ENCODE measurements at regions not wholly inside any gene's neighbourhood (a gene's known extent, or its start where the extent isn't known, plus 50 kb on each side); places are given as distances from the start of the nearest gene placed in this dataset.

GRCh38 chr15:69825941-69826818, 271.5 kb downstream of the TLE3 start:
- no peaks in the 10 kb centered on the region for H3K9me3 ChIP-seq (ENCODE audit: control insufficient read depth in 5 of 5, low read length in 5 of 5)
- no peak overlapping the region for H3K4me3 ChIP-seq (ENCODE audit: low read depth in 1 of 5, low read length in 5 of 5)
- no peak overlapping the region for H3K27ac ChIP-seq (ENCODE audit: low read depth, low read length)
- H3K4me1 ChIP-seq (ENCODE audit: control insufficient read depth in 5 of 5, insufficient read depth in 5 of 5, low read length in 5 of 5) = no peaks in the 10 kb centered on the region
- H3K36me3 ChIP-seq (ENCODE audit: control insufficient read depth in 5 of 5, insufficient read depth in 5 of 5, low read length in 5 of 5) = no peaks in the 10 kb centered on the region
- no peak overlapping the region for H3K9ac ChIP-seq (ENCODE audit: low read length in 5 of 5)
- peaks cover 0 to 12% (median 0%) of the 10 kb centered on the region in 5 donors for H3K27me3 ChIP-seq (ENCODE audit: control insufficient read depth in 5 of 5, insufficient read depth in 4 of 5, low read length in 5 of 5)

GRCh38 chr15:69826819-69827175, 270.9 kb downstream of the TLE3 start:
- H3K27ac ChIP-seq (ENCODE audit: low read depth, low read length) = no peak overlapping the region
- H3K9ac ChIP-seq (ENCODE audit: low read length in 5 of 5) = no peak overlapping the region
- no peaks in the 10 kb centered on the region for H3K4me1 ChIP-seq (ENCODE audit: control insufficient read depth in 5 of 5, insufficient read depth in 5 of 5, low read length in 5 of 5)
- no peaks in the 10 kb centered on the region for H3K9me3 ChIP-seq (ENCODE audit: control insufficient read depth in 5 of 5, low read length in 5 of 5)
- no peak overlapping the region for H3K4me3 ChIP-seq (ENCODE audit: low read depth in 1 of 5, low read length in 5 of 5)
- no peaks in the 10 kb centered on the region for H3K36me3 ChIP-seq (ENCODE audit: control insufficient read depth in 5 of 5, insufficient read depth in 5 of 5, low read length in 5 of 5)
- H3K27me3 ChIP-seq (ENCODE audit: control insufficient read depth in 5 of 5, insufficient read depth in 4 of 5, low read length in 5 of 5) = peaks cover 0 to 8% (median 2%) of the 10 kb centered on the region in 5 donors

GRCh38 chr15:69827751-69828150, 270.0 kb downstream of the TLE3 start:
- Histone ChIP-seq H3K9me3 (ENCODE audit: control insufficient read depth in 5 of 5, low read length in 5 of 5) (no peaks in the 10 kb centered on the region), H3K36me3 (ENCODE audit: control insufficient read depth in 5 of 5, insufficient read depth in 5 of 5, low read length in 5 of 5) (no peaks in the 10 kb centered on the region), H3K27me3 (ENCODE audit: control insufficient read depth in 5 of 5, insufficient read depth in 4 of 5, low read length in 5 of 5) (peaks cover 0 to 8% (median 4%) of the 10 kb centered on the region in 5 donors), H3K27ac (ENCODE audit: low read depth, low read length) (no peak overlapping the region), H3K4me1 (ENCODE audit: control insufficient read depth in 5 of 5, insufficient read depth in 5 of 5, low read length in 5 of 5) (no peaks in the 10 kb centered on the region), H3K4me3 (ENCODE audit: low read depth in 1 of 5, low read length in 5 of 5) (no peak overlapping the region), H3K9ac (ENCODE audit: low read length in 5 of 5) (no peak overlapping the region)

GRCh38 chr15:69828181-69828828, 269.4 kb downstream of the TLE3 start:
- H3K36me3 ChIP-seq (ENCODE audit: control insufficient read depth in 5 of 5, insufficient read depth in 5 of 5, low read length in 5 of 5) = no peaks in the 10 kb centered on the region
- H3K27me3 ChIP-seq (ENCODE audit: control insufficient read depth in 5 of 5, insufficient read depth in 4 of 5, low read length in 5 of 5) = peaks cover 0 to 8% (median 4%) of the 10 kb centered on the region in 5 donors
- H3K27ac ChIP-seq (ENCODE audit: low read depth, low read length) = no peak overlapping the region
- H3K9ac ChIP-seq (ENCODE audit: low read length in 5 of 5) = no peak overlapping the region
- no peak overlapping the region for H3K4me3 ChIP-seq (ENCODE audit: low read depth in 1 of 5, low read length in 5 of 5)
- no peaks in the 10 kb centered on the region for H3K4me1 ChIP-seq (ENCODE audit: control insufficient read depth in 5 of 5, insufficient read depth in 5 of 5, low read length in 5 of 5)
- no peaks in the 10 kb centered on the region for H3K9me3 ChIP-seq (ENCODE audit: control insufficient read depth in 5 of 5, low read length in 5 of 5)

- no peak overlapping the region for H3K27ac ChIP-seq (ENCODE audit: low read depth, low read length)
- peaks cover 0 to 8% (median 4%) of the 10 kb centered on the region in 5 donors for H3K27me3 ChIP-seq (ENCODE audit: control insufficient read depth in 5 of 5, insufficient read depth in 4 of 5, low read length in 5 of 5)
- H3K9ac ChIP-seq (ENCODE audit: low read length in 5 of 5) = no peak overlapping the region
- H3K4me1 ChIP-seq (ENCODE audit: control insufficient read depth in 5 of 5, insufficient read depth in 5 of 5, low read length in 5 of 5) = no peaks in the 10 kb centered on the region
- H3K9me3 ChIP-seq (ENCODE audit: control insufficient read depth in 5 of 5, low read length in 5 of 5) = no peaks in the 10 kb centered on the region
- no peak overlapping the region for H3K4me3 ChIP-seq (ENCODE audit: low read depth in 1 of 5, low read length in 5 of 5)
- H3K36me3 ChIP-seq (ENCODE audit: control insufficient read depth in 5 of 5, insufficient read depth in 5 of 5, low read length in 5 of 5) = no peaks in the 10 kb centered on the region
Observed at GRCh38 chr15:69829974-69830373, 267.7 kb downstream of the TLE3 start.

- peaks cover 0 to 8% (median 4%) of the 10 kb centered on the region in 5 donors for H3K27me3 ChIP-seq (ENCODE audit: control insufficient read depth in 5 of 5, insufficient read depth in 4 of 5, low read length in 5 of 5)
Observed at GRCh38 chr15:69830430-69830829, 267.3 kb downstream of the TLE3 start.

GRCh38 chr15:69830876-69831275, 266.8 kb downstream of the TLE3 start:
- H3K27me3 ChIP-seq (ENCODE audit: control insufficient read depth in 5 of 5, insufficient read depth in 4 of 5, low read length in 5 of 5) = peaks cover 0 to 8% (median 4%) of the 10 kb centered on the region in 5 donors
- no peak overlapping the region for H3K4me3 ChIP-seq (ENCODE audit: low read depth in 1 of 5, low read length in 5 of 5)
- no peaks in the 10 kb centered on the region for H3K9me3 ChIP-seq (ENCODE audit: control insufficient read depth in 5 of 5, low read length in 5 of 5)
- no peak overlapping the region for H3K9ac ChIP-seq (ENCODE audit: low read length in 5 of 5)
- no peak overlapping the region for H3K27ac ChIP-seq (ENCODE audit: low read depth, low read length)
- no peaks in the 10 kb centered on the region for H3K36me3 ChIP-seq (ENCODE audit: control insufficient read depth in 5 of 5, insufficient read depth in 5 of 5, low read length in 5 of 5)
- H3K4me1 ChIP-seq (ENCODE audit: control insufficient read depth in 5 of 5, insufficient read depth in 5 of 5, low read length in 5 of 5) = no peaks in the 10 kb centered on the region

More at GRCh38 chr15:69830430-69830829, 267.3 kb downstream of the TLE3 start:
- H3K4me3 ChIP-seq (ENCODE audit: low read depth in 1 of 5, low read length in 5 of 5) = no peak overlapping the region
- no peaks in the 10 kb centered on the region for H3K36me3 ChIP-seq (ENCODE audit: control insufficient read depth in 5 of 5, insufficient read depth in 5 of 5, low read length in 5 of 5)
- H3K4me1 ChIP-seq (ENCODE audit: control insufficient read depth in 5 of 5, insufficient read depth in 5 of 5, low read length in 5 of 5) = no peaks in the 10 kb centered on the region
- H3K9ac ChIP-seq (ENCODE audit: low read length in 5 of 5) = no peak overlapping the region
- no peaks in the 10 kb centered on the region for H3K9me3 ChIP-seq (ENCODE audit: control insufficient read depth in 5 of 5, low read length in 5 of 5)
- H3K27ac ChIP-seq (ENCODE audit: low read depth, low read length) = no peak overlapping the region

- H3K27ac ChIP-seq (ENCODE audit: low read depth, low read length) = no peak overlapping the region
- H3K27me3 ChIP-seq (ENCODE audit: control insufficient read depth in 5 of 5, insufficient read depth in 4 of 5, low read length in 5 of 5) = peaks cover 0 to 4% (median 0%) of the 10 kb centered on the region in 5 donors
- H3K4me1 ChIP-seq (ENCODE audit: control insufficient read depth in 5 of 5, insufficient read depth in 5 of 5, low read length in 5 of 5) = no peaks in the 10 kb centered on the region
- H3K4me3 ChIP-seq (ENCODE audit: low read depth in 1 of 5, low read length in 5 of 5) = no peak overlapping the region
- H3K36me3 ChIP-seq (ENCODE audit: control insufficient read depth in 5 of 5, insufficient read depth in 5 of 5, low read length in 5 of 5) = no peaks in the 10 kb centered on the region
- H3K9me3 ChIP-seq (ENCODE audit: control insufficient read depth in 5 of 5, low read length in 5 of 5) = no peaks in the 10 kb centered on the region
- H3K9ac ChIP-seq (ENCODE audit: low read length in 5 of 5) = no peak overlapping the region
Observed at GRCh38 chr15:69834267-69834666, 263.4 kb downstream of the TLE3 start.

GRCh38 chr15:69834761-69835160, 263.0 kb downstream of the TLE3 start:
- H3K9me3 ChIP-seq (ENCODE audit: control insufficient read depth in 5 of 5, low read length in 5 of 5) = no peaks in the 10 kb centered on the region
- H3K36me3 ChIP-seq (ENCODE audit: control insufficient read depth in 5 of 5, insufficient read depth in 5 of 5, low read length in 5 of 5) = no peaks in the 10 kb centered on the region
- no peak overlapping the region for H3K27ac ChIP-seq (ENCODE audit: low read depth, low read length)
- H3K9ac ChIP-seq (ENCODE audit: low read length in 5 of 5) = no peak overlapping the region
- no peak overlapping the region for H3K4me3 ChIP-seq (ENCODE audit: low read depth in 1 of 5, low read length in 5 of 5)
- peaks cover 0 to 4% (median 0%) of the 10 kb centered on the region in 5 donors for H3K27me3 ChIP-seq (ENCODE audit: control insufficient read depth in 5 of 5, insufficient read depth in 4 of 5, low read length in 5 of 5)
- H3K4me1 ChIP-seq (ENCODE audit: control insufficient read depth in 5 of 5, insufficient read depth in 5 of 5, low read length in 5 of 5) = no peaks in the 10 kb centered on the region

- Histone ChIP-seq H3K9me3 (ENCODE audit: control insufficient read depth in 5 of 5, low read length in 5 of 5) (no peaks in the 10 kb centered on the region), H3K27me3 (ENCODE audit: control insufficient read depth in 5 of 5, insufficient read depth in 4 of 5, low read length in 5 of 5) (peaks cover 0 to 4% (median 0%) of the 10 kb centered on the region in 5 donors), H3K4me3 (ENCODE audit: low read depth in 1 of 5, low read length in 5 of 5) (no peak overlapping the region), H3K4me1 (ENCODE audit: control insufficient read depth in 5 of 5, insufficient read depth in 5 of 5, low read length in 5 of 5) (no peaks in the 10 kb centered on the region), H3K36me3 (ENCODE audit: control insufficient read depth in 5 of 5, insufficient read depth in 5 of 5, low read length in 5 of 5) (no peaks in the 10 kb centered on the region), H3K9ac (ENCODE audit: low read length in 5 of 5) (no peak overlapping the region), H3K27ac (ENCODE audit: low read depth, low read length) (no peak overlapping the region)
Observed at GRCh38 chr15:69836048-69836447, 261.7 kb downstream of the TLE3 start.
